KMS-11 (cell line): ENCODE measurements at regions not wholly inside any gene's neighbourhood (a gene's known extent, or its start where the extent isn't known, plus 50 kb on each side); places are given as distances from the start of the nearest gene placed in this dataset.
A peak's percentile ranks its signal among the peaks of the same experiment; 100 is the strongest.

Experiments used
- H2AFZ ChIP-seq: fragments of 200-600 bp; sonication (generic); 2 replicates; pipeline ENCODE4 v1.6.1; 2016; ENCODE audit warnings: antibody characterized with exemption, mixed run types, low read depth
- H3K27ac ChIP-seq: fragments of 200-600 bp; sonication (generic); 2 replicates; pipeline ENCODE4 v1.6.1; 2016; ENCODE audit warnings: mild to moderate bottlenecking, mixed run types
- H3K27me3 ChIP-seq: fragments of 200-600 bp; sonication (generic); 2 replicates; pipeline ENCODE4 v1.6.1; 2017; ENCODE audit warnings: mild to moderate bottlenecking, low read depth, mixed run types, moderate library complexity; ENCODE audit not compliant: insufficient read depth
- H3K36me3 ChIP-seq: fragments of 200-600 bp; sonication (generic); 2 replicates; pipeline ENCODE4 v1.6.1; 2017; ENCODE audit warnings: mild to moderate bottlenecking, mixed run types; ENCODE audit not compliant: insufficient read depth
- H3K4me1 ChIP-seq: fragments of 200-600 bp; sonication (generic); 2 replicates; pipeline ENCODE4 v1.6.1; 2016; ENCODE audit warnings: mild to moderate bottlenecking, low read depth, mixed run types; ENCODE audit not compliant: poor library complexity, severe bottlenecking
- H3K4me2 ChIP-seq: fragments of 200-600 bp; sonication (generic); 2 replicates; pipeline ENCODE4 v1.7.0; 2016; ENCODE audit warnings: mild to moderate bottlenecking, mixed run types
- H3K4me3 ChIP-seq: fragments of 200-600 bp; sonication (generic); IDR thresholded peaks from 2 replicates; pipeline ENCODE4 v1.6.1; 2017; ENCODE audit warnings: low read depth, low read length, mixed read lengths; ENCODE audit not compliant: insufficient read depth
- H3K79me2 ChIP-seq: fragments of 200-600 bp; sonication (generic); 2 replicates; pipeline ENCODE4 v1.6.1; 2016; ENCODE audit warnings: low read depth, mixed run types; ENCODE audit not compliant: insufficient read depth
- H3K9ac ChIP-seq: fragments of 200-600 bp; sonication (generic); 2 replicates; pipeline ENCODE4 v1.6.1; 2016; ENCODE audit warnings: mild to moderate bottlenecking, mixed run types
- H4K20me1 ChIP-seq: fragments of 200-600 bp; sonication (generic); 2 replicates; pipeline ENCODE4 v1.6.1; 2016; ENCODE audit warnings: mild to moderate bottlenecking, mixed run types; ENCODE audit not compliant: insufficient read depth
- CTCF ChIP-seq: fragments of 200-600 bp; sonication (generic); conservative IDR thresholded peaks from 2 replicates; pipeline ENCODE4 v1.6.1; 2017; ENCODE audit warnings: low read depth, mild to moderate bottlenecking, antibody characterized with exemption, low read length, moderate library complexity, mixed read lengths

- Histone ChIP-seq H3K4me3 (no peak overlapping the region), H3K9ac (no peak overlapping the region), H2AFZ (no peak overlapping the region), H3K27ac (no peak overlapping the region), H3K4me1 (no peaks in the 10 kb centered on the region), H4K20me1 (no peaks in the 10 kb centered on the region), H3K36me3 (no peaks in the 10 kb centered on the region), H3K4me2 (no peak overlapping the region), H3K27me3 (no peaks in the 10 kb centered on the region), H3K79me2 (no peaks in the 10 kb centered on the region)
- no peak for TF ChIP-seq CTCF
Measured at GRCh38 chr13:86937316-86937715, 733.9 kb upstream of the SLITRK5 start.

GRCh38 chr13:86945584-86945983 is 725.6 kb upstream of the SLITRK5 start:
- Histone ChIP-seq H3K27ac (no peak overlapping the region), H3K4me3 (no peak overlapping the region), H3K27me3 (no peaks in the 10 kb centered on the region), H3K4me1 (no peaks in the 10 kb centered on the region), H3K79me2 (no peaks in the 10 kb centered on the region), H2AFZ (no peak overlapping the region), H3K4me2 (no peak overlapping the region), H4K20me1 (no peaks in the 10 kb centered on the region), H3K36me3 (no peaks in the 10 kb centered on the region), H3K9ac (no peak overlapping the region)
- TF ChIP-seq CTCF, result no peak

GRCh38 chr13:86946734-86947133 is 724.4 kb upstream of the SLITRK5 start:
- no peak overlapping the region for H2AFZ ChIP-seq
- H3K4me2 ChIP-seq, result no peak overlapping the region
- no peaks in the 10 kb centered on the region for H4K20me1 ChIP-seq
- no peaks in the 10 kb centered on the region for H3K79me2 ChIP-seq
- H3K9ac ChIP-seq, result no peak overlapping the region
- H3K4me3 ChIP-seq, result no peak overlapping the region
- no peaks in the 10 kb centered on the region for H3K36me3 ChIP-seq
- TF ChIP-seq CTCF, result peak; percentile 30; the same call in 1 of the 2 replicates
- H3K4me1 ChIP-seq, result no peaks in the 10 kb centered on the region
- H3K27ac ChIP-seq, result no peak overlapping the region
- H3K27me3 ChIP-seq, result no peaks in the 10 kb centered on the region

- no peaks in the 10 kb centered on the region for H4K20me1 ChIP-seq
- H3K27ac ChIP-seq, result no peak overlapping the region
- H2AFZ ChIP-seq, result no peak overlapping the region
- no peaks in the 10 kb centered on the region for H3K27me3 ChIP-seq
- TF ChIP-seq CTCF, result no peak
- no peaks in the 10 kb centered on the region for H3K36me3 ChIP-seq
- no peak overlapping the region for H3K4me3 ChIP-seq
- H3K9ac ChIP-seq, result no peak overlapping the region
- no peak overlapping the region for H3K4me2 ChIP-seq
- no peaks in the 10 kb centered on the region for H3K4me1 ChIP-seq
- no peaks in the 10 kb centered on the region for H3K79me2 ChIP-seq
Measured at GRCh38 chr13:86954341-86954740, 716.8 kb upstream of the SLITRK5 start.
